ENCODE measurements at regions not wholly inside any gene's neighbourhood (a gene's known extent, or its start where the extent isn't known, plus 50 kb on each side); places are given as distances from the start of the nearest gene placed in this dataset.

- intact Hi-C loops (cut with DNase I) = no loop called here
- DNase-seq (ENCODE audit: extremely low spot score in 2 of 2) = no peak
- TF ChIP-seq POLR2AphosphoS5 (IDR thresholded peaks at IDR 0.05; ENCODE audit: insufficient read depth in 1 of 2, low read depth in 1 of 2) = no peak
- no peak for TF ChIP-seq POLR2A (IDR thresholded peaks at IDR 0.05)
- no peak for TF ChIP-seq CTCF (IDR thresholded peaks at IDR 0.05)
- Histone ChIP-seq H3K27ac (no peak overlapping the region), H3K27me3 (no peaks in the 10 kb centered on the region), H3K36me3 (no peaks in the 10 kb centered on the region), H3K4me1 (no peaks in the 10 kb centered on the region), H3K9me3 (no peaks in the 10 kb centered on the region), H3K4me3 (no peak overlapping the region)
Observed at GRCh38 chr7:9698375-9698774, 1265.0 kb downstream of the NXPH1 start.

- Histone ChIP-seq H3K4me1 (peaks cover 5% of the 10 kb centered on the region), H3K27ac (no peak overlapping the region), H3K36me3 (no peaks in the 10 kb centered on the region), H3K27me3 (no peaks in the 10 kb centered on the region), H3K9me3 (no peaks in the 10 kb centered on the region), H3K4me3 (no peak overlapping the region)
- DNase-seq (ENCODE audit: extremely low spot score in 2 of 2) = no peak
- intact Hi-C loops (cut with DNase I) = no loop called here
- TF ChIP-seq POLR2AphosphoS5 (IDR thresholded peaks at IDR 0.05; ENCODE audit: insufficient read depth in 1 of 2, low read depth in 1 of 2) (no peak), POLR2A (IDR thresholded peaks at IDR 0.05) (no peak)
Observed at GRCh38 chr7:9709216-9709615, 1264.5 kb upstream of the PHF14 start.

- no peak overlapping the region for H3K27ac ChIP-seq
- peaks cover 5% of the 10 kb centered on the region for H3K4me1 ChIP-seq
- no peak for DNase-seq (ENCODE audit: extremely low spot score in 2 of 2)
- TF ChIP-seq CTCF (IDR thresholded peaks at IDR 0.05) = no peak
- TF ChIP-seq POLR2A (IDR thresholded peaks at IDR 0.05) = no peak
- TF ChIP-seq POLR2AphosphoS5 (IDR thresholded peaks at IDR 0.05; ENCODE audit: insufficient read depth in 1 of 2, low read depth in 1 of 2) = no peak
- H3K27me3 ChIP-seq = no peaks in the 10 kb centered on the region
- H3K4me3 ChIP-seq = no peak overlapping the region
- H3K9me3 ChIP-seq = no peaks in the 10 kb centered on the region
- intact Hi-C loops (cut with DNase I) = no loop called here
- no peaks in the 10 kb centered on the region for H3K36me3 ChIP-seq
Observed at GRCh38 chr7:9711259-9711918, 1262.3 kb upstream of the PHF14 start.

GRCh38 chr7:9718071-9718661, 1255.5 kb upstream of the PHF14 start:
- H3K27ac ChIP-seq = no peak overlapping the region
- H3K9me3 ChIP-seq = no peaks in the 10 kb centered on the region
- H3K4me1 ChIP-seq = no peaks in the 10 kb centered on the region
- no peak for TF ChIP-seq POLR2A (IDR thresholded peaks at IDR 0.05)
- TF ChIP-seq POLR2AphosphoS5 (IDR thresholded peaks at IDR 0.05; ENCODE audit: insufficient read depth in 1 of 2, low read depth in 1 of 2) = no peak
- no peak for TF ChIP-seq CTCF (IDR thresholded peaks at IDR 0.05)
- intact Hi-C loops (cut with DNase I) = no loop called here
- no peak for DNase-seq (ENCODE audit: extremely low spot score in 2 of 2)
- H3K27me3 ChIP-seq = no peaks in the 10 kb centered on the region
- H3K36me3 ChIP-seq = no peaks in the 10 kb centered on the region
- H3K4me3 ChIP-seq = no peak overlapping the region

- H3K9me3 ChIP-seq = no peaks in the 10 kb centered on the region
- TF ChIP-seq CTCF (IDR thresholded peaks at IDR 0.05) = no peak
- TF ChIP-seq POLR2A (IDR thresholded peaks at IDR 0.05) = no peak
- TF ChIP-seq POLR2AphosphoS5 (IDR thresholded peaks at IDR 0.05; ENCODE audit: insufficient read depth in 1 of 2, low read depth in 1 of 2) = no peak
- H3K36me3 ChIP-seq = no peaks in the 10 kb centered on the region
- no peak overlapping the region for H3K4me3 ChIP-seq
- intact Hi-C loops (cut with DNase I) = no loop called here
- no peaks in the 10 kb centered on the region for H3K4me1 ChIP-seq
- no peak overlapping the region for H3K27ac ChIP-seq
- H3K27me3 ChIP-seq = no peaks in the 10 kb centered on the region
- DNase-seq (ENCODE audit: extremely low spot score in 2 of 2) = no peak
Observed at GRCh38 chr7:9719303-9719702, 1254.4 kb upstream of the PHF14 start.
